ENCODE measurements at regions not wholly inside any gene's neighbourhood (a gene's known extent, or its start where the extent isn't known, plus 50 kb on each side); places are given as distances from the start of the nearest gene placed in this dataset.
A peak's percentile ranks its signal among the peaks of the same experiment; 100 is the strongest.
"Not testable (repeated sequence)": the region's sequence is repeated elsewhere in the genome, so short reads cannot be mapped to it uniquely, and the experiment has no call there.

DNA sequence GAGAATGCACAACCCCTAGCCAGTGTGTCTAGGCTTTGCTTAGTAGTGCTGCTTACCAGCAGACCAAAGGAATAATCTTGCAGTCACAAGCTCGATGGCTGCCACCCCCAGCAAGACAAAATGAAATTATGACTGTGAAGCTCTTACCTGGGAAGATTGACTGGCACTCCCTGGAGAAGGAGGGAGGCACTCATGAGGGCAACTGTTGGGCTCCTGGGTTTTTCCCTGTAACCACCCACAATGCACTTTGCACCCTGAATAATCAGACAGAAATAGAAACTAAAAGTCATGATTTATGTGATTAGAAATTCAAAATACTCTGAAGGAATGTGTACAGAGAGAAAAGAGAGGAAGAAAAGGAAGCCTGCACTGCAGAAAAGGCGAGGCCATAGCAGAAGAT is 144.3 kb upstream of the DGKB start:
- DNase-seq: no peak

DNA sequence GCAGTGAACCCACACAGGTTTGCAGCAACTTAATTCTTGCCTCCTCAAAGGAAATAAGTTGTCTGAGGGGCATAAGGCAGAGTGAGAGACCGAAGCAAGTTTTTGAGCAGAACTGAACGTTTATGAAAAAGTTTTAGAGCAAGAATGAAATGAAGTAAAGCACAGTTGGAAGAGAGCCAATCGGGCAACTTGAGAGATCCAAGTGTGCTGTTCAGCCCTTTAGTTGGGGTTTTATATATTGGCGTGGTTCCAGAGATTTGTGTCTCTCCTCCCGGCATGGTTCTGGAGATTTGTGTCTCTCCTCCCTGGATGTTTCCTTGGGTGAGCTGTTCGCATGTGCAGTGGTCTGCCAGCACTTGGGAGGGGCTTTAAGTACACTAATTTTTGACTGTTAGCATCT is 141.4 kb upstream of the DGKB start:
- no peak for DNase-seq

DNA sequence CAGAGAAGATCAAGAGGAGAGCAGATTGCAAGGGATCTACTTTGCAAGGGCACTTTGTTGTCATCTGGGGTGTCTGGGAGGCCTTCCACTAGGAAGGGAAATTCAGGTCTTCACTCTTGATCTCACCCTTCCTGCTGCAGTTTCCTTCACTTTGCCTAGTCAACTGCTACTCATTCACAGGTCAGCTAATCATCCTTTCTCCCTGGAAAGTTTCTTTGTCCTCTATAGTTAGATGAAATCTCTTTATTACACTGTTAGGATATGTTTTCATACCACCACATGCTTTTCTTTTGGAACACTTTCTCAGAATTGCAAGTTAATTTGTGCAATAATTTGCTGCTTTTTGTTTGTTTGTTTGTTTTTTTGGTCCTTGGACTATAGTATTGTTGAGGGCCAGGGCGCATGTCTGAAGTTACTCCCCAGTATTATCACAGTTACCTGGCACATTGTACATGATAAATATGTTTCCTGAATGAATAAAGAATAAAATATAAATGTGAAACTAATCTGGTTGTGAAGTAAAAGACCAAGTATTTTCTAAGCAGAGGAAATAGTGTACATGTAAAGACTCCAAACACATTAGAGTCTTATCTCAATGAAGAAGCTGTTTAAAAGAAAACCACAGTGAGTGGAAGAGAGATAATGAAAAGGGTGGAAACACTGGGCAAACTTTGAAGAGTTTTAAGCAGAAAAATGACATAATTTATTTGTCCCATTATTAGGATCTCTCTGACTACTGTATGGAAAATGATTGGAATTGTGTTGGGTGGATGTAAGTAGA is 139.9 kb upstream of the DGKB start:
- DNase-seq: no peak

DNA sequence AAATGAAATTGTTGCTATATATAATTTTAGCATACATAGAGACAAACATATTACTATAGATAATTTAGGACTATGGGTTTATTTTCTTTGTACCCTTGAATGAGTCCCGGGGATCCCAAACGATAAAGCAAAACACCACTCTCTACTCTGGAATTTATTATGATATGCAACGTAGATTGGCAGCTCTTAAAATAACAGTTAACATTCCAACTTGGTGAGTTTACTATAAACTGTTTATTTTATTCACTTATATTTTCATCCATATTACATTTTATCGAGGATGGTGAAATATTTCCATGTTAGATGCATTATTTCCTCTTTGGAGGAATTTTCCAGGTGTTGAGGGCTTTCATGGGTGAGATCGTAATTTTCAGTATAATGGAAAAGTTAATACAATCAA is 138.7 kb upstream of the DGKB start:
- DNase-seq: no peak

DNA sequence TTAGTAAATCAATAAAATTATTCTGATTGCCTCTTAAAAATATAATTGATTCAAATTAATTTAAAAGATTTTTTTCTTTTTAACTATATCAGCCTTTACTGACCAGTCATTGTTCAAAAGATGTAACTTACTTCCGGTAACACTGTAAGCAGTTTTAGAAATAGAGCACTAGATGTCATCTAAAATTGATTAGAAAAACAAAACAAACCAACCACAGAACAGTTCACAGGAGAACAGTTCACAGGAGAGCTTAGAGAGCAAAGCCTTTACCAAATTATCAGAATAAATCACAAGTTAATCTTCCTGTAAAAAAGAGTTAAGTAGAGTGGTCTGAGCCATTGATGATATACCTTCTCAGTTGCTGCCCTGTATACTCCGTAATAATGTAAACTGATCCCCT is 133.3 kb upstream of the DGKB start:
- no peak for DNase-seq

DNA sequence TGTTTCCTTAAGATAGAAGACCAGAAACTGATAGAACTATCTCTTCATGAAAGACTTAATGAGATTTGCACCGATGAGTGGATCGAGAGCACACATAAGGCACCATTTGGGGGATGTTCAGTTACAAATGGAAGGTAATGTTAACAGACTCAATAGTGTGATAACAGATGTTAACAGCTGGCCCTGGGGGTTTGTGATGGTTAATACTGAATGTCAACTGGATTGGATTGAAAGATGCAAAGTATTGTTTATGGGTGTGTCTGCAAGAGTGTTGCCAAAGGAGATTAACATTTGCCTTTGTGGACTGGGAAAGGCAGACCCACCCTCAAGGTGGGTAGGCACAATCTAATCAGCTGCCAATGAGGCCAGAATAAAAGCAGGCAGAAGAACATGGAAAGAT is 130.5 kb upstream of the DGKB start:
- no peak for DNase-seq

DNA sequence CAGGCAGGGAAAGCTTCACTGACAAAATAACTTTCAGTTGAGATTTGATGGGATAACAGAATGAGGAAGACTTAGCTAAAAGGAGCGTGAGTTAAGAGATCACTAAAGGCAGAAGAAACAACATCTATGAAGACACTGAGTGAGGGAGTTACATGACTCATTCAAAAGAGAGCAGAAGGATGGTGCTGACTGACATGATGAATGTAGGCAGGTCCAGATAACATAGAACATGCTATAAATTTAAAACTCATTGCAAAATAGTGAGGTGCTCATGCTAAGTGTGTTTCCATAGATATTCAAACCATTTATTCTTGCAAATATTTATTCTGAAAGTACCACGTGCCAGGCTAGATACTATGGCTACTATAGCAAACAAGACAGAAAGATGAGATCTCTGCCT is 116.4 kb upstream of the DGKB start:
- no peak for DNase-seq

DNA sequence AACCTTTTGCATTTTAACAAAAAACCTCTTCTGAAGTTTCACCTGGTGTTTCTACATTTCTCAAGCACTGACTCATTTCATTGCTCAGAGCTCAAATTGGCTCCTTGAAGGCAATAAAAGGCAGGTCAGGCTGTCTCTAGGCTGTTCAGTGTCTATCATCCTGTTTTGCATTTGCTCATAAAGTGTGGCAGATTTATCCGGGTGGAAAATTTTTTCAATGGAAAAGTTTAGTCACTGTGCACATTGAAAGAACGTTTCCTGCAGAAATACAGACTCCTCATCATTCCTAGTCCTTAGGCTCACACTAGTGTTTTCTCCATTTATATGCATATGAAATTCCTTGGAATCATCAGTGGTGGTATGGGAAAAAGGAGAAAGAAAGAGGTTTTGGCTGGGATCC is 114.2 kb upstream of the DGKB start:
- DNase-seq: no peak

DNA sequence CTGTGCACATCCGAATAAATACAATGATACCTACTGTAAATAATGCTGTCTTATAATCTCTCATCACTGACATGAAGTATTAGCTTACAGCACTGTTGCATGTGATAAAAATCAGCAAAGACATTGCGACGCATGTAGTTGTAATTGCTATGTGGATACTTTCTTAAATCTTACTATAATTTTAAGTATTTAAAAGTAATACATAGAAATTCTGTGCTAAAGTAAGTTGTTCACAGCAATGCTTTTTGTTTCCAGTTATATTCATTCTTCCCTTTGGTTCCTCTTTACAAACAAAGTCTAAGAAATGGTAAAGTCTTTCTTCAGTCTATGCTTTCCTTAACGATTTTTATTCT is 113.7 kb upstream of the DGKB start:
- DNase-seq: no peak

DNA sequence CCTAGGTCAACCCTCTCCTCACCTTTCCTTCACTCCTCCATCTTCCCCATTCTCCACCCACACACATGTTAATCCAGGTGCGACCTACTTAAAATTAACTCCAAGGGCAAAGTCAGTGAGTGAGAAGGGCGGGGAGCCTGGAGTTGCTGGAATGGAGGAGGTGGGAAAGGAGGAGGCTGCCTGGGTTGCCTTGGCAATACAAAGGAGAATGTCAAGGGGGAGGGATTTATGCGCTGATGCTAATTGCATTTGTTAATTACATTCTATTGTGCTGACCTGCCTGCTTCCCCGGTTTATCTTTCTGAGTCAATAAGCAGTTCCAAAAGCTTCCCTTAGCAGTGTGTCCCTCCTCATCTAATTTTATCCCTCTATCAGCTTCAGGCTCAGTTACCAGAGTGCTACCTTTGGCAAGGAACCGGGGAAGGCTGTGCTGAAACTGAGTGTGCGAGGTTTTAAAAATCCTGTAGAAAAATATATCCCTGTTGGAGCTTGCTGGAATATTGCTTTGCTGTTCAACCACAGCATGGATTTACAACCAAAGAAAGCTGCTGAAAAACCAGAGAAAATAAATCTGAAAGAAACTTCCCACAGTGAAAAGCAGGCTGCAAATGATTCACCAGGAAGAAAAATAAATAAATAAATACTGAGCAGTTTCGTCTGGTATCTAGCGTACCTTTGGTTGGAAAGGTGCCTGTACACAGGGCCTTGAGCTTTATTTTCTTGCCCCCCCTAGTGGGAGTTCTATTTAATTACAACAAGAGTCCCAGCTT is 113.2 kb upstream of the DGKB start:
- DNase-seq: peak; percentile 91 to 92

DNA sequence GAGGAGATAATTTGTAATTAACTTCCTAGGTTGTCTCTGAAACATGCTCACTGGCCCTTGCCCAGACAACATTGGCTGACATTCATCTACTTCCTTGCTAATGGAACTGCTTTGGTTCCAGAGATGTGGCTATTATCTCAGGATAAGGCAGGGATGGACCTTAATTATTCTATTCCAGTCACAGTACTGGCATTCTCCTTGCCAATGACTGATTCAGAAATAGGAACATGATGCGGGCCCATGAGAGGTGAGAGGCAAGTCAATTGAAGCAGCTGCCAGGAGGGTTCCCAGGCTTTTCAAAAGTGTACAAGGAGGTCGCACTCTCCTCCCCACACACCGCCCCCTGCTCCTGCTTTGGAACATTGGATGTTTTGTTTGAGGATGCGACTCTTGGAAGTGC is 109.6 kb upstream of the DGKB start:
- DNase-seq: no peak

DNA sequence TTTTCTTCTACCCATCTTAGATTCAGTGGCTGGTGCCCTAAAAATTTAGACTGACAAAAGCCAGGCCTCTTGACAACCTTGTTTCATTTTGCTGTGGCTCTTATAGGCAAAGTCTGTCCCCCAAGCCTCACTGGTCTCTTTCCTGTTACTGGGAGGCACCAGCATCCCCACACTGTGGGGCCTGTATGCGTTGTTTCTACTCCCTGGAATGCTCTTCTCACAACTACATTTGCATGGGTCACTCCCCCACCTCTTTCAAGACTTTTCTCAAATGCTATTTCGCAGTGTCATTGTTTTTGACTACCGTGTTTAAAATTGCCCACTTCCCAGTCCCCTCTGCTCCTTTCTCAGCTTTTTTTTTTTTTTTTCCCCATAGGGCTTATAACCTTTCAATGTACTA is 108.7 kb upstream of the DGKB start:
- no peak for DNase-seq

DNA sequence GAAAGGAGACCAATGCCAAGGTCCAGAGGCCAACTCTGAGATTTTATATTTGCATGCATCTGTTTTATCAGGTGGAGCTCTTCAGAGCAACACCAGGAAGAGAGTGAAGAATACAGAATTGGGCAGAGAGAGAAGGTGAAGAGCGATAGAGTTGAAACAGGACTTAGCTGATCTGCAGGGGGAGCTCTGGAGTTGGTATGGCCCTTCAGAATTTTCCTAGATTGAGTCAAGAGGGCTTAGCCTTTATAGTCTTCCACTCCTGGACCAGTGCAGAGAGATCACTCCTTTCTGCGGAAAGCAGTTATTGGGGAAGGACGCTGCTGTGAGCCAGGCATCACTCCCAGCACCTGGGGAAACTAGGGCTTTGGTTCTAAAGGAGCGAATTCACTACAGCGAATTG is 105.0 kb upstream of the DGKB start:
- DNase-seq: peak in 1 of 2 experiments; percentile 35

DNA sequence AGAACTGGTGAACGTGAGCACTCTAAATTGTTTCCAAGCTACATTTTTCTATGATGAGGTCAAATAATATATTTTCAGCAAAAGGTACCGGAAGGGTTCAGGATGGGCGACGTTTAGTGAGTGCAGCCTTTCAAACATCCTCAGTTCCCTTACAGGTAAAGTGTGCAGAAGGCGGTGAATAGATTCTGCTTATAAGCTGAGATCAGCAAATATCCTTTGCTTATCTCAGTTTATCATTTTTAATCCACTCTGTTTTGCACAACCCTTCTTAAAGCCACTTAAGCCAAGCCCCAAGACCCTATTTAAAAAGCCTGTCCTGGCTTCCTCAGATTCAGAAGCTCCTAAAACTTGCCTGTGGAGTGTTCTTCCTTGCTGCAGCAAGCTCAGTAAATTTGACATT is 103.1 kb upstream of the DGKB start:
- DNase-seq: no peak

DNA sequence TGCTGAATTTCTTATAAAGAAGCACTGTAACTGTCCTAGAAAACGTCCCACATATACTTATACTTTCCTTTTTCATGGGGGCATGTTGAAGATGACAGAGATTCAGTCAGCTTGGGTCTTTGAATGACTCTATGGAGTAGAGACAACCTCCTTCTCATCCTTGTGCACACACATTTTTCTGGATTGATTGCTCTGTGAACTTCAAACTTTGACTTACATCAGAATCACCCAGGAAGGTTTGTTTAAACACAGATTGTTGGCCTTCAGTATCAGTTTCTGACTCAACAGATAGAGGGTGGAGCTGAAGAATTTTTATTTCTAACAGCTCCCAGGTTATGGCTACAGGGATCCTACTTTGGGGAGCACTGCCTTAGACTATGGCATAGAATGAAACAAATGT is 97.6 kb upstream of the DGKB start:
- no peak for DNase-seq

DNA sequence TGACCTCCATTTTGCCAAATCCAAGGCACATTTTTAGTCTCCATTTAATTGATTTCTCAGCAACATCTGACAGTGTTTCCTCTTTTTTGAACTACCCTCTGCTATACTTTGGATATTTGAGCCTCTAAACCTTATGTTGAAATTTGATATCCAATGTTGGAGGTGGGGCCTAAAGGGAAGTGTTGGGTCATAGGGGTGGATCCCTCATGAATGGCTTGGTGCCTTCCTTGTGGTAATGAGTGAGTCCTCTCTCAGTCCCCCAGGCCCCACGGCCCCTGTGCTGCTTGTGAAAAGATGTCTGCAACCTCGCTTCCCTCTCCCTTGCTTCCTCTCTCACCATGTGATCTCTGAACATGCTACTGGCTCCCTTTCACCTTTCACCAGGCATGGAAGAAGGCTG is 96.8 kb upstream of the DGKB start:
- DNase-seq: no peak

DNA sequence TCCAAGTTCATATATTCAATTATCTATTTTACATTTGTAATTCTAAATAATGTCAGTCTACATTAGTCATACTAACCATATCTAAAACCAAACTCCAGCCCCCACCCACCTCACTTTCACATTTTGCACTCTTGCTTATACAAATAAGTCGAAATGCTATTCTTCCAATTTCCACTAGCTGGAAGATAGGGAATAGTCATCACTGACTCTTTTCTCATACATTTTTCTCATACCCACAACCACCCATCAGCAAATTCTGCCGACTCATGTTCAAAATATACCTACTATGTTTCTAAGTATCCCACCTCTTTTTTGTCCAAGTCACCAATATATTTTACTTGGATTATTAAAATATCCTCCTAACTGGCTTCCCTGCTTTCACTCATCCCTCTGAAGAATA is 93.2 kb upstream of the DGKB start:
- DNase-seq: no peak

DNA sequence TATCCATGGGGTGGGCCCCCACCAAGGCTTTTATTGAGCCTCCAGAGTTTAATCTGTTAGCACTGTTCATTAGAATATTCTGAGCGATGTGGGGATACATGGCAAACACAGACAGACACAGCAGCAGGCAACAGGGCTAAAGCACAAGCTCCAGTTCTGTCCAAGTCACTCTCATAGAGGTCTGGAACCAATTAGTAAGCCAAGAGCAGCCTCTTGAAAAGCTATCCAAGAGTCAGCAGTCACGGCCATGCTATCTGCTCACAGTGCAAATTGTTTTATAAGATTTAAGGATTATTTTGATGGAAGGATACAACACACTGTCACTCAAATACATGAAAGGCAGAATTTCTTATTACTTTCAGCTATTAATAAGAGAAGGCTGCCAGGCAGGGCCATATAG is 86.4 kb upstream of the DGKB start:
- DNase-seq: no peak

DNA sequence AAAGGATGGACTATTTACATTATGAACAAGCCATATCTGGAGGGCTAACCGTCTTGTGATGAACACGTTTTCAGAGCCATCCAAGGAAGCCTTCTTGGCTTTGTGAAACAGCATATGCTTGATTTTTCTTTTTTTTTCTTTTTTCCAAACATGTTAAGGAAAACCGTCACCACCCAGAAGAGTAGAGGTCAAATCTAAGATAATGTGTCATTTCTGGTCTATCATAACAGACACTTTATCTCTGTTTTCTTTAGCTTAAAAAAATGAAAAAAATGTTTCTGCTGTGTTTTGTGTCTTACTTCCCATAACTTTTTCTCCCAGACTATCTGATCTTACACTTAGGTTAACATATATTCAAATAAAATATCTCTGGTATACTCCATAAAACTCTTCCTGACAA is 76.1 kb upstream of the DGKB start:
- DNase-seq: no peak

DNA sequence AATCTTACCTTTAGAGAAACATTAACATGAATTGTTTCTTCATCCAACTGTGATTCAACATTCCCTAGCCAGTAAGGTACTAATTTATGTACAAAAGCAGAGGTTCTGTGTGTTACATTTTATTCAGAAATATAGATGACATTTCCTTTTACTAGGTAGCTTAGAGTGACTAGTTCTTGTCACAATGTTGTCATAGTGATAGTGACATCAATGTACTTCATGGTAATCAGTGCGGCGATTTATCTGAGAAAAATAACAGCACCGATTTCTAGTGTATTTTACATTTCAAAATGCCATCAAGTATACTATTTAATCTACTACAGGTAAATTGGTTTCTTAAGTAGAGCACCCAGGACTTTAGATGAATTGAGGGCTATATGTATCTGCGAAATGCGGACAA is 72.1 kb upstream of the DGKB start:
- DNase-seq: no peak

DNA sequence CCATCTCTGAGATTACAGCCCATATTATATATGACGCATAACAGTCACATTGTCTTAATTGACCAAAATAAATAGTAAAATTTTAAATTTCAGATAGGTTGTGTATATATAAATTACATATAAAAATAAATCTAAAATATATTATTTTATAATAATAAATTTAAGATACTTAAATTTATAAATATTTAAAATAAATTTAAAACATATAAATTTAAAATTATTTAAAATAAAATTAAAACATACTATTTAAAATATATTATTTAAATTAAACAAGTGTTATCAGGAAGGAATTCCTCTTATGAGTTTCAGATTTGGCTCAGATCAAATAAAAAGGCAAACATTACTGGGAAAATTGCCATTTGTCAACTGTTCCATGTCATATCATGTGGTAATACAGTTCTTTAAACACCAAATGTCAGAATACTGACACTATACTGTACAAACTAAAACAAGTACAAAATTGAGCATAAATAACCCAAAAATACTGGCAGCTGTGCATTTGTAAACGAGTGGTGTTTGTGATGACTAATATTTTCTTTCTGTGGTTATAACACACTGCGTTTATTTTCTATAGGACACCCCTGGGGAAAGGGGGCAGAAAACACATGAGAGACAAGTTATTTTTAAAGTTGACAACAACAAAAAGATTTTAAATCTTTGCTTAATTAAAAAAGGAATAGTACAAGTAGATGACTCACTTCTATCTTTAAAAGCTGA is 71.3 kb upstream of the DGKB start:
- DNase-seq: no peak

DNA sequence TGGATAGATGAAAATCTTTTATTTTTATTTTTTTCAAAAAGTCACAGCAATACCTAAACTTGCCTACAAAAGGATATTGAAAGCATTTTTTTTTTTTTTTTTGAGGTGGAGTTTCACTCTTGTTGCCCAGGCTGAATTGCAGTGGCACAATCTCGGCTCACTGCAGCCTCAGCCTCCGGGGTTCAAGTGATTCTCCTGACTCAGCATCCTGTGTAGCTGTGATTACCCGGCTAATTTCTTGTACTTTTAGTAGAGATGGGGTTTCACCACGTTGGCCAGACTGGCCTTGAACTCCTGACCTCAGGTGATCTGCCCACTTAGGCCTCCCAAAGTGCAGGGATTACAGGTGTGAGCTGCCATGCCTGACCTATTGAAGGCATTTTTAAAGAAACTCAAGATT is 69.1 kb upstream of the DGKB start:
- not testable (repeated sequence) for DNase-seq

DNA sequence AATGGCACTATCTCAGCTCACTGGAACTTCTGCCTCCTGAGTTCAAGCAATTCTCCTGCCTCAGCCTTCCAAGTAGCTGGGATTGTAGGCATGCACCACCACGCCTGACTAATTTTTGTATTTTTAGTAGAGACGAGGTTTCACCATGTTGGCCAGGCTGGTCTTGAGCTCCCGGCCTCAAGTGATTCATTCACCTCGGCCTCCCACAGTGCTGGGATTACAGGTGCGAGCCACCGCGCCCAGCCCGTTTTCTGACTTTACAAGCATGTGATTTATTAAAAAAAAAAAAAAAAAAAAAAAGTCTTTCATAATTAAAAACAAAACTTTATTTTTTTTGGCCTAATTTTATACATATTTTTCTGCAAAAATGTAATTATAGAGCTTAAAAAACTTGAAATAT is 64.8 kb upstream of the DGKB start:
- not testable (repeated sequence) for DNase-seq

DNA sequence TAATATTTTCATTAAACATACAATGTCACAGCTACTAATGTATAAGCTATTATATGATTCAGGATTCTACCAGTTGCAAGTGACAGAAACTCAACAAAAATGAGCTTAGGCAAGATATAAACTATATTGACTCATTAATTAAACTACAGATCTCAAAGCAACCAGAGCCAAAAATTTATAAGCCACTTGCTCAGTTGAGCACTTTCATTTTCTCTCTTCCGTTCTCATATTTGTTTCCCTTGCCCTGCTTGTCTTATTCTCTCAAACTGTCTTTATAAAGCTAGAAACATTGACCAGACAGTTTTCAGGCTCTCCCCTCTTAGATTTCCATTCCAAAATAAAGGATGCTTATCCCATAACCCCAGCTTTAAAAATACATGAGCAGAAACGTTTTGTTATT is 60.2 kb upstream of the DGKB start:
- no peak for DNase-seq
